ENCODE measurements at regions not wholly inside any gene's neighbourhood (a gene's known extent, or its start where the extent isn't known, plus 50 kb on each side); places are given as distances from the start of the nearest gene placed in this dataset.
"Not testable (repeated sequence)": the region's sequence is repeated elsewhere in the genome, so short reads cannot be mapped to it uniquely, and the experiment has no call there.

DNA sequence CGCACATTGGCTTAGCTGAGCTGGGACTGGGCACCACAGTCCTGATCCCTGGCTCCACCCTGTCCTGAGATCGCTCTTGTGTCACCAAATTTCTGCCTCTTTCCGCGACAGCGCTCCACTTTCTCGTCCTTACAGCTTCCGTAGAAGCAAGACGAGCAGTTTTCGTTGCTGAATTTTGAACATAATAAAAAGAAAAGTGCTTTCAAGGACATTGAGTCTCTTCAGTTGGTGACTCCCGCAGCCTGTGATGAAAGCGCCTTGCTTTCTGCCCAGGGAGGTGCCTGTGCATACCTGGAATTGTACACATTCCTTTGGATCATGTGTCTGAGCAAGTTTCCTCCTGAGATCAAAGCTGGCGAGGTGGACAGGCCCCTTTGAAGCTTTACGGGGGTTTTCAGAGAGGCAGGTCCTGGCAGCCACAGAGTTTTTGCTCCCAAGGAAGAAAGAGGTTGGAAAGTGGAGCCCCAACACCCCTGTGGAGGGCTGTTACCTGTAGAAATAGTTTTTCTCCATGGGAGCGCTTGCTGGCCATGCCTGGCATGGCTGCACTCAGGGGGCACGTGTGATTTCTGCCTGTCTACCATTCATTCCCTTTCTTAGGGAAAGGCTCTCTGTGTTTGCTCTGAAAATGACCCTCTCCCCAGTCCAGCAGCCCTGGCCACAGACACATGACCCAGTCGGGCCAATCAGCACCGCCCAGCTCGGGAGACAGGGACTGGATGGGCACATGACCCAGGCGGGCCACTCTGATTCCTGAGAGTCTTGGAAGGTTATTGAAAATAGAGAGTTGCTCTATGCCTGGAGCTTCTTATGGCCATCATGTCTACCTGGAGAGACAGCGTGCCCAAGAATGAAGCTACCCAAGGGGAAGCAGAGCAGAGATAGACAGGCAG, 115.6 kb upstream of the OTOS start:
- no peak for DNase-seq

DNA sequence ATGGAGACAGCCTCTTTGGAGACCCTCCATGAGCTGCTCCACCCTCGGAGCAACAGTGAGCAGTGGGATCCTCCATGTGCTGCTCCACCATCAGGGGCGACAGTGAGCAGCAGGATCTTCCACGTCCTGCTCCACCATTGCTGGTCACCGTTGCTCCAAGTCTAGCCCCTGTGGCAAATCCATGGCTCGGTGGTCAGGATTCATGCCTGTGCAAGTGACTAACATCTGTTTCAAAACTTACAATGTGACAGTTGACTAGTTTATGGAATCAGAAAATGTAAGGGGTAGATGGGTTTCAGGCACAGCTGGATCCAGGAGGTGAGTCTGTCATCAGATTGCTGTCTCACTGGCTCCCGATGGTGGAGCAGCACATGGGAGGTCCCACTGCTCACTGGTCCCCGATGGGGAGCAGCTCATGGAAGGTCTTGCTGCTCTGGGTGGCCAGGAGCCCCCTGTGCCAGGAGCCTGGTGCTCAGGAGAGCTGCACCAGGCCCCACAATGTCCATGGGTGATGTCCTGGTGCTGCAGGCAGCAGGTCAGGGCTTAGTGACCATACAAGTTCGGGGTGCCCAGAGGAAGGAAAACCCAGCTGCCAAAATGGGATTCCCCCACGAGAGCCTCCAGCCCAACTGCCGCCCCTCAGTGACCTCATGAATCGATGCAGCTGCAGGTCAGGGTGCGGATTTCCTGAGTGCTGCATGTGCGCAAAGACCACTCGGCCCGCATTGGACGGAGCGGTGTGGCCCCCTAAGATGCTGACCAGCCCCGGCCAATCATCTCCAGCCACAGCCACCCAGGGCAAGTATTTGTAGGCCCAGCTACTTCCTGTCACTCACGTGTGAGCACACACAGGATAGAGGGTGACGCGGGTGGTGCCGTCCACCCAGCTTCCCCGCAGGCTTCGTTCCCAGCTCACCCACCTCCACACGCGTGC, 116.5 kb upstream of the OTOS start:
- no peak for DNase-seq

DNA sequence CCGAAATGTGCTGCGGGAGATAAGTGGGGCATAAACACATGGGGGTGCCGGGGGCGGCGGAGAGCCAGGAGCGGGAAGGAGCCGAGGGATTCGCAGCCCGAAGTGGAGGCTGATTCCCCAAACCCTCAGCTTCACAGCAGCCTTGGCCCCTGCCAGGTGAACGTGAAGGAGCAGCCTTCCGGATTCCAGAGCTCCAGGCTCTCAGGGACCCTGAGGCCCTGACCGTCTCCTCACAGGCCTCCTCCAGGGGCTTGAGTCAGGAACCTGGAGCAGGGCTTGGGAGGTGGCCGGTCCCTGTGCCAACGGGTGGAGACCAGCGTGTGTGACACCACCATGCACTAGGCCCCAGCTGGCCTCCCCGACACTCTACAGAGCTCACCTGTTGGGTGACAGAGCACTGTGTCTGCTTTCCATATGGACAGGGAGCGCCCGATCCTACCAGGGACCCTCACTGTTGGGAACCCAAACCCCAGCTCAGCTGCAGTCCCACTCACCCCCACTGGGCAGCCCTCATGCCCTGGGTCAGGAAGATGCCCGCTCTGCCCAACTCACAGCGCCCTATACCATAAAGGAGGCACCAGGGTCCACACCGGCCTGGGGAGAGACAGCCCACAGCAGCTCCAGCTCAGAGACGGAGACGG, 117.6 kb upstream of the OTOS start:
- DNase-seq = no peak

DNA sequence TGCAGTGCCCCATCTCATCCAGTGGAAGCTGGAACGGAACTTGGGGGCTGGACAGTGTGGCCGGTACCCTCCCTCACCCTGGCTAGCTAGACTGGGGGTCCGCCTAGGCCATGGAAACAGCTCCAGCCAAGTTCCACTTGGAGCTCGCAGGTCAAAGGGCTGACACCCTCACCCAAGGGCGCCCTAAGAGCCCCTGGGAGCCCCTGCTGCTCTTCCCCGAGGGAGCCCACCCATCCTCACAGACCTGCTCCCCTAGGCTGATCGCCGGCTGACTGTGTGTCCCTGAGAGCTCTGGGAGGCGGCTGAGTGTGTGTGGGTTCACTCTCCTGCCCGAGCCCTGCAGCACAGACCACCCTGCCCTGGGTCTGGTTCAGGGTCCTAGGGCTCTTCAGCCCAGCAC, 118.2 kb upstream of the OTOS start:
- DNase-seq = no peak

DNA sequence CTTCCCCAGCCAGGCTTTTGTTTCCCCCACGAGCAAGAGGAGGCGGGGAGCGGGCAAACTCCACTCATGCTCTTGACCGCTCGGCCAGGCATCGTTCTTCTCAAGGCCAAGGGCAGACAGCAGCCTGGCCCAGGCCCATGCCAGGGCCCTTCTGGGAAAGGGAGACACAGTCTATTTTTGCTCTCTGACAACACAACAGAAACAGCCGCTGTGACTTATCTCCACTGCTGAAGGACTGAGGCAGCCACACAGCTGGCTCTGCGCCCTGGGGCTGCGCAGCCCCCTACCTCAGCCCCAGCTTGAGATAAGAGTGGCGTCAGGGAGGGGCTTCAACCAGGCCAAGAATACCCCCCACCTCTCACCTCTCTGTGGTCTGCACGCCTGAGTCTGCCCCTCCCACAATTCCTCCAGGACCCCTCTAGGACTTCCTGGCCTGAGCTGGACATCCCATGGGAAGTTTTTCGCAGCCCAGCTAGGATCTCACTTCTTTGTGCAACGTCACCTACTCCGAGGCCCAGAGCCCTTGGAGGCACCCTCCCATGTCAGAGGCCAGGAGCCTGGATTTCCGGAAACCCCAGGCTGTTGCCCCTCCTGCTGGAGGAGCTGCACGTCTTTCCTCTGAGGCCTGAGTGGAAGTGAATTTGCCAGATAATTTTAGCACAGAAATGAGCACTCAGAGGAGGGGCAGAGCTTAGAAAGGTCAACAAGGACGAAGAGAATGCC, 118.9 kb upstream of the OTOS start:
- DNase-seq = no peak

DNA sequence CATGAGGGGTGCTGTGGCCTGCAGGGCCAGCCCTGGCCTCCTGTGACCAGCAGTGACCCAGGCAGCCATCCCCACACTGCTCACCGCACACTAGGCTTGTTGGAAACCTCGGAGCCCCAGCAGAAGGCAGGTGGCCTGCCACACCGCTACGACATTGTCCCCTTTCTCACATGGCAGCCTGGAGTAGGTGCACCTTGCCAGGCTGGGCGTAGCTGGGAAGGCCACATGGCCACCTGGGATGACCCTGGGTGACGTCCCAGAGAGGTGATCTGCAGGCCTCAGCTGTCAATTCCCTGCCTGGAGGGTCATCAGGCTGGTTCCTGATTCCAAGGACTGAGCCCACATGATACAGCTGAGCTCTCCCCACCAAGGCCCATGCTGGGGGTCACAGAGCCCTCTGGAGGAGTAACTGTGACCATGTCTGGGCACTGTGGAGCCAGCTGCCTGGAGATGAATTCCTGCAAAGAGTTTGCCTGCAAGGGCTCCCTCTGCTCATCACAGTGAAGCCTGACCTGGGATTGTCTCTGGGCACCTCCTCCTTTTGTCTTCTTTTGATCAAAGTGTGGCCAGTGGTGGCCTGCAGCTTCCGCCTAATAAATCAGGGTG, 119.6 kb upstream of the OTOS start:
- DNase-seq = no peak

DNA sequence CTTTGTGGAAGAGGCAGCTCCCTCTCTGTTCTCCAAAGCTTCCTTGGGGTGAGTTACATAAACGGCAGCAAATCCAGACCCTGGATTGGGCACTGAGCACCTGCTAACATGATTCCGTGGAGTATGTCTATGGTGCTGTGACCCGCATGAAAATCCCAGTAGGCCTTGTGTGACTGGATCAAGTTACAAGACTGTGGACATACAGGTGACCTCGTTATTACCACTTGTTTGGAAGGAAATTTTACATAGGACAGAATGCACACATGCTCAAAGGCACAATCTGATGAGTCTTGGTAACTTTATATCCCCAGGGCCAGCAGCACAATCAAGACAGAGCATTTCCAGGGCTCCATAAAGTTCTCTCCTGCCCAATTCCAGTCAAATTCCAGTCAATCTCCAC, 120.2 kb upstream of the OTOS start:
- no peak for DNase-seq

DNA sequence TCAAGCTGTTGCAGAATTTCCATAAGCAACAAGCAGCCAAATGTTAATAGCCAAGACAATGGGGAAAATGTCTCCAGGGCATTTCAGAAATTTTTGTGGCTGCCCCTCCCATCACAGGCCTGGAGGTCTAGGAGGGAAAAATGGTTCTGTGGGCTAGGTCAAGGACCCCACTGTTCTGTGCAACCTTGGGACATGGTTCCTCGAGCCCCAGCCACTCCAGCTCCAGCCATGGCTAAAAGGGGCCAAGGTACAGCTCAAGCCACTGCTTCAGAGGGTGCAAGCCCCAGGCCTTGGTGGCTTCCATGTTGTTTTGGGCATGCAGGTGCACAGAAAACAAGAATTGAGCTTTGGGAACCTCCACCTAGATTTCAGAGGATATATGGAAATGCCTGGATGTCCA, 122.1 kb upstream of the OTOS start:
- DNase-seq = not testable (repeated sequence)

DNA sequence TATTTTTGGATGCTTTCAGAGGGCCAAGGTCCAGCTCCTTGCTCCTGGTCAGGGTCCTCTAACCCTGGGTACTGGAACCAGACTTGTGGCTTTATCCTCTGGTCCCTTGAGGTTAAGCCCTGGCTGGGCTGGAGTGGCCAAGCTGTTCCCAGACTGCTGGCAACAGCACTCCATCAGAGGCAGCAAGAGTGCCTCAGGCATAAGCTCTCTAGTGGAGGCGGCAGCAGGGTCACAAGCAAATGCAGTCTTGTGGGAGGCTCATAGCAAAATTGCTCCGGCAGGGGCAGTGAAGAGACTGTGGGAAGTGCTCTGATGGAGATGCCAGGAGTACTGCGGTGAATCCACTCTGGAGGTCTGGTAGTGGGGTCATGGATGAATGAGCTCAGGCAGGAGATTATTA, 128.9 kb upstream of the OTOS start:
- no peak for DNase-seq

DNA sequence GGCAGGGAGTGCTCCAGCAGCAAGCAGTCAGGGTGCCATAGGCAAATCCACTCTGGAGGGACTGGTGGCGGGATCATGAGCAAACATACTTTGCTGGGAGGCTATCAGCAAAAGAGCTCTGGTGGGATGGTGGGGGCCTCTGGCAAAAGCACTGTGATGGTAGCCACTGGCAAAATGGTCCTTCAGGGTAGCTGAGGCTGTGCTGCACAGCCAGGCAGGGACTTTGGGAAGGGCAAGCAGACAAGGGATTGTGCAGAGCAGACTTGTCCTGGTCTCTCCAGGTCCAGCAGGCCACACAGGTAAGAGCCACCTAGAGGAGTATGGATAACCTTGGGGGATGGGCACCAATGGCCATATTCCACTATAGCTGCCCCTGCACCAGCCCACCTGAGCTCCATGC, 129.4 kb upstream of the OTOS start:
- DNase-seq = no peak

DNA sequence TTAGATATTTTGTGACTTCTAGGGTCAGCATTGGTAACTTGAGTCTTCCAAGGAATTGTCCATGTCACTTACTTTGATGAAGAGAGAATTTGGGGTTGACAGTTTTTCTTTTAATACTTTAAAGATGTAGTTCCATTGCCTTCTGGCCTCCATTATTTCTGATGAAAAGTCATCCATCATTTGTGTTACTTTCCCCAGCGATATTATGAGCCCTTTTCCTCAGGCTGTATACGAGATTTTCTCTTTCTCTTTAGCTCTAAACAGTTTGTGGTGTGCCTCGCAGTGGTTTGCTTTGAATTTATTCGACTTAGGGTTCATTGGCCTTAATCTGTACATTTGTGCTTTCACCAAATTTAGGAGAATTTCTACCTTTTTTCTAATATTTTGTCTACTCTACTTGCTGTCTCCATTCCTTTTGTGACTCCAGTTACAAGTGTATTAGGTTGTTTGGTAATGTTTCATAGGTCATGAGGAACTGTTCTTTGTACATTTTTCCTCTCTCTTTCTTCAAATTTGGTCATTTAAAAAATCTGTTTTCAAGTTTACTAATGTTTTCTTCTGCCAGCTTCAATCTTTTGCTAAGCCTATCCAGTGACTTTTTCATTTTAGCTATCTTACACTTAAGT, 131.4 kb upstream of the OTOS start:
- DNase-seq = no peak

DNA sequence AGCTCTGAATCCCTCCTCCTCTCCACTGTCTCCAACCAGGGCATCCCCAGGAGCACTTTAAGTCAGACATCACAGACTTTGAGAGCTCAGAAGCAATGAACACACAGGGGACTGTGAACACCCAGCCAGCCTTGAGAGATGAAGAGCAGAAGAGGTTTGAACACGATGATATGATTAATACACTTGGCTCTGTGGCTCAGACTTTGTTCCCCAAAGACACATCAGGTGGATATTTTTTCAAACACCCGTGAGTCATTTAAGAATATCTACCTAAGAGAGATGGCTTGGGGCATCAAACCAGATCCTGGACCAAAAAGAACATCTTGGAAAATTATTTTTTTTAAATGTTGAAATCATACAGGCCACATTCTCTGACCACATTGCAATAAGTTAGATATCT, 134.9 kb upstream of the OTOS start:
- no peak for DNase-seq

DNA sequence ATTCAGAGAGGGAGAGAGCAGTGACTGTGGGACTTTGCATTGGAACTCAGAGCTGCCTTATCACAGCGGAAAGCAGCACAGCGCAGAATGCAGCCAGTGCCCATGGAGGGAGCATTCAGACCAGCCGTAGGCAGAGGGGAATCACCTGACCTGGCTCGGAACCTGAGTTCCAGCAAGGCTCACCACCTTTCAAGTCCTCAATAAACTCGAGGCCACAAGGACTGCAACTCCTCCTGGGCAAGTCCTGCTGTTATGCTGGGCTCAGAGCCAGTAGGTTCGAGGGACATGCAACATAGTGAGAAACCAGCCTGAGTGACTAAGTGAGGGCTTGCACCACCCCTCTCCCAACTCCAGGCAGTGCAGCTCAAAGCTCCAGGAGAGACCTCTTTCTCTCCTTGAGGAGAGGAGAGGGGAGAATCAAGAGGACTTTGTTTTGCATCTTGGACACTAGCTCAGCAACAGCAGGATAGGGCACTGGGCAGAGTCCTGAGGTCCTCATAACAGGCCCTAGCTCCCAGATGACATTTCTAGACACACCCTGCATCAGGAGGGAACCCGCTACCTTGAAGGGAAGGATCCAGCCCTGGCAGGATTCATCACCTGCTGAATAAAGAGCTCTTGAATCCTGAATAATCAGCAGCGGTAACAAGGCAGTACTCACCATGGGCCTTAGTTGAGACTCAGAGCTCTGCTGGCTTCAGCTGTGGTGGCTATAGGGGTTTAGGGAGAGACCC, 136.8 kb upstream of the OTOS start:
- no peak for DNase-seq

DNA sequence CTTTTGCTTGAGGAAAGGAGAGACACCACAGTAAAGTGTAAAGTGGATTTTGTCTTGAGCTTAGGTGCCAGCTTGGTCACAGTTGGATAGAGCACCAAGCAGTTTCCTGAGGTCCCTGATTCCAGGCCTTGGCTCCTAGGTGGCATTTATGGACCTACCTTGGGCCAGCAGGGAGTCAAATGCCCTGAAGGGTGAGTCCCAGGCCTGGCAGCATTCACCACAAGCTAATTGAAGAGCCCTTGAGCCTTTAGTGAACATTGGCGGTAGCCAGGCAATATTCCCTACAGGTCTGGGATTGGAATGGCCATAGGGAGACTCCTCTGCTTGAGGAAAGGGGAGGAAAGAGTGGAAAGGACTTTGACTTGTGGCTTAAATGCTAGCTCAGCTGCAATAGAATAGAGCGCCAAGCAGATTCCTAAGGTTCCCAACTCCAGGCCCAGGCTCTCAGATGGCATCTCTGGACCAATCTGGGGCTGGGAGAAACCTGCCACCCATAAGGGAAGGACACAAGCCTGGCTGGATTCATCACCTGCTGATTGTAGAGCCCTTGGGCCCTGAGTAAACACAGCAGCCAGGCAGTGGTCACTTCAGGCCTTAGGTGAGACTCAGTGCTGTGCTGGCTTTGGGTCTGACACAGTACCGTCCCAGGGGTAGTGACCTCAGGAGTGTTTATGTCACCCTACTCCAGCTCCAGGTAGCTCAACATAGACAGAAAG, 137.5 kb upstream of the OTOS start:
- no peak for DNase-seq

DNA sequence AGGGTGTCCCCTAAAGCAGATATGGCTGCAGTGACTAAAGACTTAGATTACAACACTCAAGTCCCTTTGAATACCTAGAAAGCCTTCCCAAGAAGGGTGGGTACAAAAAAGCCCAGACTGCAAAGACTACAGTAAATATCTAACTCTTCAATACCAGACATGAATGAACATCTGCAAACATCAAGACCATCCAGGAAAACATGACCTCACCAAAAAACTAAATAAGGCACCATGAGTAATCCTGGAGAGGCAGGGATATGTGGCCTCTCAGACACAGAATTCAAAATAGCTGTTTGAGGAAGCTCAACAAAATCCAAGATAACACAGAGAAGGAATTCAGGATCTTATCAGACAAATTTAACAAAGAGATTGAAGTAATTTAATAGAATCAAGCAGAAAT, 138.2 kb upstream of the OTOS start:
- no peak for DNase-seq

DNA sequence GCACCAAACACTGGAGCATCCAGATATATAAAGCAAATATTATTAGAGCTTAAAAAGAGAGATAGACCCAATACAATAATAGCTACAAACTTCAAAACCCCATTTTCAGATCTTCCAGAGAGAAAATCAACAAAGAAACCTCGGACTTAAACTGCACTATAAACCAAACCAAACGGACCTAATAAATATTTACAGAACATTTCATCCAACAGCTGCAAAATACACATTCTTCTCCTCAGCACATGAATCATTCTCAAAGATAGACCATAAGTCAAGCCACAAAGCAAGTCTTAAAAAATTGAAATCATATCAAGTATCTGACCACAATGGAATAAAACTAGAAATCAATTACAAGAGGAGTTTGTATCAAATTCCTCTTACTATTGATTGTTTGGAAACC, 140.2 kb upstream of the OTOS start:
- DNase-seq = no peak

DNA sequence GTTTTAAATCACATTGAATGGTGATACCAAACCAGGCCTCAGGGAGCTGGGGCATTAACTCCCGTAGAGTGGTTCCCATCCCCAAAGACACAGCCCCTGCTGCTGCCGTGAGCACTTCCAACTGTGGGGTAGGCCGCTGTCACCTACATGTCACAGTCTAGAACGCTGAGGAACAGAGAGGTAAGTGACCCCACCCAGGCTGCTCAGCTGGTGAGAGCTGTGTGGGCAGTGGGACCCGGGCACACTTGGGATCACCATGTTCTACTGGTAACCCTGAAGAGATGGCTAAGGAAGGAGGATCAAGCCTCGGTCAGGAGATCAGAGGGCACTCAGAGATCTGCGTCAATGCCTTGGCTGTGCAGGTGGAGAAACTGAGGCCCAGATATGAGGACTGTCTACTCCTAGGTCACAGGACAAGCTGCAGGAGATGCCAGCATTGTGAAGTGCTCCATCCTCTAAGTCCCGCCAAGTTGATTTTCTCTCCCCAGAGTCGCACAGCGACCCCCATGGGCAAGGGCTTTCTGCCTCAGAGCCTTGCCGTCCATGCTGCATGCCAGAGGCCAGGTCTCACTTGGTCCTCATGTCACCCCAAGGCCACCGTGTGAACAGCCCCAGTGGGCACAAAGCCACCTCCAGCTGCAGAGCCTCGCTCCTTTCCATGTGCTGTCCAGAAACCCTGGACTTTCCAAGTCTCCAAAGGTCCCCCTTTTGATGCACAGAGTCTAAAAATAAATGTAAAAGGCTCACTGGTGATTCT, 144.2 kb upstream of the OTOS start:
- no peak for DNase-seq

DNA sequence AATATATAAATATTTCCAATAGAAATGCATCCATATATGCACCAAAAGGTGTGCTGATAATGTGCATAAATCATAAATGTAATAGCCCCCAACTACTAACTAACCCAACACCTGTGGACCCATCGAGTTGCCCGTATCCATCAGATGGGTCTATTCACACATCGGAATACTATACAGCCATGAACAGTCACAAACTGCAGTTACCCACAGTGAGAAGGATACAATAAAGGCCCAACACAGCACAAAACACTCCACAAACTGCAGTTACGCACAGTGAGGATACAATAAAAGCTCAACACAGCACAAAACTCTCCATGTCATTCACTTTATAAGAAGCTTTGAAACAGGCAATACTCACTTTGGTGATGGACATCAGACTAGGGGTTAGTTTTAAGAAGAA, 145.3 kb upstream of the OTOS start:
- no peak for DNase-seq

DNA sequence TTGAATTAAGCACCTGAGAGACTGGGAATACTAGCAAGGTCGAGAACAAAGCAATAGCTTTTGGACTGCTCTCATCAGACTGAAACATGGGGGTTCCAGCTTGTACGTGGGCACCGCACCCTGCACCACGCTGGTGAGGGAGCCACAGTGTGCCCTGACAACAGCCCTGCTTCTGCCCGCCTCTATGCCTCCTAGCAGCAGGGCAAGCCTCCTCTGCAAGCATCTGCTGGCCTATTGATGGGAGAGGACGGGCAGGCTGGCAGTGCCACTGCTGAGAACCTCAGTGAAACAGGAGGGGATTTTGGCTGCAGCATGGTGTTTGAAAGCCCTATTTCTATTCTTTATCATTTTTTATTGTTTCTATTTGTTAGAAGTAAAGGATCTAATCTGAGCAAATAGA, 146.1 kb upstream of the OTOS start:
- no peak for DNase-seq

DNA sequence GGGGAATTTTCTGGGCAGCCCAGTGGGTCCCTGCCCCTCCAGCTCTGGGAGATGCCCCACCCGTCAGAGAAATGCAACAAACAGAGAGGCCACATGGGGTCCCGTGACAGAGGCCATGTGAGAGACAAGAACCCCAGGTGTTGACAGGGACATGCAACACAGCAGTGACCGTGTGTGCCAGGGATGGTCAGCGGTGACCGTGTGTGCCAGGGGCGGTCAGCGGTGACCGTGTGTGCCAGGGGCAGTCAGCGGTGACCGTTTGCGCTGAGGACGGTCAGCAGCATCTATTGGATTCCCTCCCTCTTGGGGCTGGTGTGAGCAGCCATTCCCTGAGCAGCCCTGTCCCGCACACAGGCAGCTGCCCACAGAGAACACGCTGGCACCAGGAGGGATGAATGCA, 146.6 kb upstream of the OTOS start:
- no peak for DNase-seq
